Body of pancreas (tissue), 4 donors: ENCODE measurements at regions not wholly inside any gene's neighbourhood (a gene's known extent, or its start where the extent isn't known, plus 50 kb on each side); places are given as distances from the start of the nearest gene placed in this dataset.

Experiments
- ATAC-seq: fragments of 150-250 bp; one replicate; pipeline ENCODE4 v1.9.1; 2016
- DNase-seq, 4 donors: peaks; one replicate each; pipeline ENCODE4 v3.0.0-alpha.2; 2019
- H3K27ac ChIP-seq, 4 donors: fragments of 200-600 bp; sonication (generic); 1 replicate in 3 of 4; 2 replicates in 1 of 4; pipeline versions ENCODE4 v1.5.1 to v1.6.1; 2016 to 2019; ENCODE audit warnings: mild to moderate bottlenecking in 1 of 4, mixed read lengths in 1 of 4, moderate library complexity in 1 of 4
- H3K27me3 ChIP-seq, 2 donors: fragments of 200-600 bp; sonication (generic); one replicate each; pipeline ENCODE4 v1.6.0; 2016; ENCODE audit warnings: mild to moderate bottlenecking in 1 of 2
- H3K36me3 ChIP-seq, 2 donors: fragments of 200-600 bp; sonication (generic); replicated peaks in 1 of 2; 2 replicates each; pipeline ENCODE4 v1.5.1; 2016; ENCODE audit warnings: low read depth in 2 of 2; ENCODE audit not compliant: insufficient read depth in 1 of 2
- H3K4me1 ChIP-seq: fragments of 200-600 bp; sonication (generic); one replicate; pipeline ENCODE4 v1.6.0; 2016
- H3K4me3 ChIP-seq, 2 donors: fragments of 200-600 bp; sonication (generic); 1 replicate in 1 of 2; 2 replicates in 1 of 2; pipeline ENCODE4 v1.5.1; 2016 to 2019
- H3K9me3 ChIP-seq, 3 donors: fragments of 200-600 bp; sonication (generic); 1 replicate in 2 of 3; 2 replicates in 1 of 3; pipeline ENCODE4 v1.5.1; 2016
- POLR2A ChIP-seq, 3 donors: fragments of 450-650 bp; IDR thresholded peaks; one replicate each; pipeline ENCODE4 v1.6.1; 2016; ENCODE audit warnings: antibody characterized with exemption in 3 of 3, mild to moderate bottlenecking in 2 of 3
- WGBS, 2 donors: methylation state at CpG; one replicate each; pipeline ENCODE4 v1.1.5; 2017; 5-methylcytosine and 5-hydroxymethylcytosine counted together
- intact Hi-C: fragments of 100-400 bp; cut with DNase I; formaldehyde crosslinking; loops from one replicate; pipeline ENCODE4 v1.15.1; 2023
- TF ChIP-seq, protein P1 (sequence below), 7 experiments: fragments of 450-650 bp in 4 of 7; fragments of 200-600 bp in 3 of 7; sonication (generic) in 3 of 7; IDR thresholded peaks; one replicate each; pipeline ENCODE4 v1.5.1; 2016 to 2019; ENCODE audit warnings: antibody characterized with exemption in 7 of 7

DNA sequence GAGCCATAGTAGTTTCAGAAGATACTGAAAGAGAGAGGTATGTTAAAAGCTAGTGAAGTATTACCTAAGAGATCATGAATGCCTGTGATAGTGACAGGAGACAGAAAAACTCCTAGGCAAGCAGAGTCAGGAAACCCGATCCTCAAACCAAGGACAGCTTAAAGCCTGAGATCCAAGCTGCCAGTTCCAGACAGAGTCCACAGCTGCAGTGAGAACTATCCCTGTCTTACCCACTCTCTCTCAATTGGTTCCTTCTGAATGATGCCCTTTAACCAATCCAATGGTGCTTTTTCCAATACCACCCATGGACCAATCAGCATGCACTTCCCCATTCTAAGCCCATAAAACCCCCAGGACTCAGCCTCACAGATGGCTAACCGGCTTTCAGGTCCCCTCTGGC is 90.4 kb upstream of the PCDH10 start:
- ATAC-seq (no peak), DNase-seq (no peak)
- H3K9me3 ChIP-seq = no peaks in the 10 kb centered on the region
- TF ChIP-seq POLR2A (IDR thresholded peaks at IDR 0.05) = no peak
- TF ChIP-seq, protein P1, sequence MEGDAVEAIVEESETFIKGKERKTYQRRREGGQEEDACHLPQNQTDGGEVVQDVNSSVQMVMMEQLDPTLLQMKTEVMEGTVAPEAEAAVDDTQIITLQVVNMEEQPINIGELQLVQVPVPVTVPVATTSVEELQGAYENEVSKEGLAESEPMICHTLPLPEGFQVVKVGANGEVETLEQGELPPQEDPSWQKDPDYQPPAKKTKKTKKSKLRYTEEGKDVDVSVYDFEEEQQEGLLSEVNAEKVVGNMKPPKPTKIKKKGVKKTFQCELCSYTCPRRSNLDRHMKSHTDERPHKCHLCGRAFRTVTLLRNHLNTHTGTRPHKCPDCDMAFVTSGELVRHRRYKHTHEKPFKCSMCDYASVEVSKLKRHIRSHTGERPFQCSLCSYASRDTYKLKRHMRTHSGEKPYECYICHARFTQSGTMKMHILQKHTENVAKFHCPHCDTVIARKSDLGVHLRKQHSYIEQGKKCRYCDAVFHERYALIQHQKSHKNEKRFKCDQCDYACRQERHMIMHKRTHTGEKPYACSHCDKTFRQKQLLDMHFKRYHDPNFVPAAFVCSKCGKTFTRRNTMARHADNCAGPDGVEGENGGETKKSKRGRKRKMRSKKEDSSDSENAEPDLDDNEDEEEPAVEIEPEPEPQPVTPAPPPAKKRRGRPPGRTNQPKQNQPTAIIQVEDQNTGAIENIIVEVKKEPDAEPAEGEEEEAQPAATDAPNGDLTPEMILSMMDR (IDR thresholded peaks at IDR 0.05) = no peak
- H3K36me3 ChIP-seq = no peaks in the 10 kb centered on the region
- 53 to 58% methylated on average over 2 of the region's 2 CpGs for WGBS, 2 donors
- H3K27me3 ChIP-seq = no peaks in the 10 kb centered on the region
- H3K27ac ChIP-seq = no peak overlapping the region
- H3K4me1 ChIP-seq = no peaks in the 10 kb centered on the region
- no peak overlapping the region for H3K4me3 ChIP-seq
- intact Hi-C loops = no loop called here

GRCh38 chr4:133059117-133059516 is 90.0 kb upstream of the PCDH10 start:
- TF ChIP-seq, protein P1 (IDR thresholded peaks at IDR 0.05) = no peak
- no peak for TF ChIP-seq POLR2A (IDR thresholded peaks at IDR 0.05)
- no peak overlapping the region for H3K4me3 ChIP-seq
- no peaks in the 10 kb centered on the region for H3K27me3 ChIP-seq
- H3K4me1 ChIP-seq = no peaks in the 10 kb centered on the region
- H3K36me3 ChIP-seq = no peaks in the 10 kb centered on the region
- no peak for DNase-seq
- no peaks in the 10 kb centered on the region for H3K9me3 ChIP-seq
- intact Hi-C loops = no loop called here
- no peak for ATAC-seq
- 47 to 48% methylated on average over 7 of the region's 7 CpGs for WGBS, 2 donors
- no peak overlapping the region for H3K27ac ChIP-seq

- H3K9me3 ChIP-seq = no peaks in the 10 kb centered on the region
- no peak overlapping the region for H3K4me3 ChIP-seq
- WGBS, 2 donors = 52 to 64% methylated on average over 1 of the region's 1 CpG
- no peak overlapping the region for H3K27ac ChIP-seq
- intact Hi-C loops = no loop called here
- no peaks in the 10 kb centered on the region for H3K27me3 ChIP-seq
- ATAC-seq (no peak), DNase-seq (no peak)
- no peaks in the 10 kb centered on the region for H3K36me3 ChIP-seq
- H3K4me1 ChIP-seq = no peaks in the 10 kb centered on the region
- TF ChIP-seq POLR2A (IDR thresholded peaks at IDR 0.05) = no peak
- TF ChIP-seq, protein P1 (IDR thresholded peaks at IDR 0.05) = no peak
Observed at GRCh38 chr4:133062851-133063250, 86.2 kb upstream of the PCDH10 start.

- intact Hi-C loops = no loop called here
- H3K4me3 ChIP-seq = no peak overlapping the region
- no peak for TF ChIP-seq POLR2A (IDR thresholded peaks at IDR 0.05)
- TF ChIP-seq, protein P1 (IDR thresholded peaks at IDR 0.05) = no peak
- ATAC-seq = no peak
- WGBS, 2 donors = 31 to 34% methylated on average over 2 of the region's 2 CpGs
- H3K27me3 ChIP-seq = no peaks in the 10 kb centered on the region
- H3K27ac ChIP-seq = no peak overlapping the region
- no peak for DNase-seq
- H3K4me1 ChIP-seq = no peaks in the 10 kb centered on the region
- H3K36me3 ChIP-seq = no peaks in the 10 kb centered on the region
- peaks cover 0 to 10% (median 0%) of the 10 kb centered on the region in 3 donors for H3K9me3 ChIP-seq
Observed at GRCh38 chr4:133068083-133068482, 81.0 kb upstream of the PCDH10 start.

- intact Hi-C loops = no loop called here
- no peak for TF ChIP-seq POLR2A (IDR thresholded peaks at IDR 0.05)
- no peaks in the 10 kb centered on the region for H3K27me3 ChIP-seq
- ATAC-seq (no peak), DNase-seq (no peak)
- H3K4me1 ChIP-seq = no peaks in the 10 kb centered on the region
- H3K36me3 ChIP-seq = no peaks in the 10 kb centered on the region
- no peak overlapping the region for H3K4me3 ChIP-seq
- H3K9me3 ChIP-seq = no peaks in the 10 kb centered on the region
- WGBS, 2 donors = 22 to 29% methylated on average over 2 of the region's 2 CpGs
- H3K27ac ChIP-seq = no peak overlapping the region
Observed at GRCh38 chr4:133081246-133081645, 67.8 kb upstream of the PCDH10 start.
